IMR-90 (cell line): ENCODE measurements at regions not wholly inside any gene's neighbourhood (a gene's known extent, or its start where the extent isn't known, plus 50 kb on each side); places are given as distances from the start of the nearest gene placed in this dataset.
A peak's percentile ranks its signal among the peaks of the same experiment; 100 is the strongest.

Source experiments
- ATAC-seq: fragments of 200-7000 bp; cut with Tn5 transposase; 2 replicates; pipeline ENCODE4 v1.9.1; 2020; ENCODE audit warnings: low read depth, mild to moderate bottlenecking, moderate library complexity
- BruUV-seq: library from RNA; stranded (reverse); fragments of 400-500 nt; replicated peaks from 2 replicates; lab custom pipeline; 2021; lab: Mats Ljungman, UMichigan
- CTCF ChIA-PET: fragments of 300-600 bp; formaldehyde crosslinking; extraction: SDS; loops from one replicate; lab custom pipeline; 2021; ENCODE audit warnings: antibody characterized with exemption; lab: Yijun Ruan, JAX
- POLR2A ChIA-PET: fragments of 300-600 bp; sonication (Branson Sonifier 250); formaldehyde crosslinking; loops from one replicate; lab custom pipeline; 2022; ENCODE audit warnings: antibody characterized with exemption; ENCODE audit not compliant: unreplicated experiment; lab: Charles Lee
- DNase-seq: peaks from one replicate; pipeline ENCODE4 v3.0.0; 2013
- H2AFZ ChIP-seq: replicated peaks from 2 replicates; pipeline ENCODE3; 2013; ENCODE audit warnings: low read length, mild to moderate bottlenecking; ENCODE audit not compliant: poor library complexity
- H2AK5ac ChIP-seq: 2 replicates; pipeline ENCODE4 v1.6.1; 2013; ENCODE audit warnings: low read depth, low read length, inconsistent platforms
- H2AK9ac ChIP-seq: replicated peaks from 2 replicates; pipeline ENCODE3; 2013; ENCODE audit warnings: mild to moderate bottlenecking, low read depth, low read length, moderate library complexity; ENCODE audit not compliant: poor library complexity
- H2BK120ac ChIP-seq: 2 replicates; pipeline ENCODE4 v1.6.1; 2013; ENCODE audit warnings: low read depth, low read length, inconsistent platforms
- H2BK15ac ChIP-seq: 3 replicates; pipeline ENCODE4 v1.6.1; 2013; ENCODE audit warnings: low read depth, low read length, inconsistent platforms
- H2BK20ac ChIP-seq: 2 replicates; pipeline ENCODE4 v1.6.1; 2013; ENCODE audit warnings: low read depth, mild to moderate bottlenecking, inconsistent platforms, low read length, moderate library complexity
- H2BK5ac ChIP-seq: 2 replicates; pipeline ENCODE4 v1.6.1; 2013; ENCODE audit warnings: mild to moderate bottlenecking, low read depth, low read length, inconsistent platforms; ENCODE audit not compliant: poor library complexity, severe bottlenecking
- H3K14ac ChIP-seq: replicated peaks from 2 replicates; pipeline ENCODE4 v1.6.1; 2013; ENCODE audit warnings: low read depth, low read length, inconsistent platforms
- H3K18ac ChIP-seq: 2 replicates; pipeline ENCODE4 v1.6.1; 2013; ENCODE audit warnings: low read depth, low read length, control low read depth
- H3K23ac ChIP-seq: 2 replicates; pipeline ENCODE4 v1.6.1; 2013; ENCODE audit warnings: low read depth, low read length, inconsistent platforms
- H3K27ac ChIP-seq: 2 replicates; pipeline ENCODE4 v1.5.1; 2013; ENCODE audit warnings: mild to moderate bottlenecking, control low read depth, low read length; ENCODE audit not compliant: insufficient read depth
- H3K27me3 ChIP-seq: 2 replicates; pipeline ENCODE4 v1.6.1; 2013; ENCODE audit warnings: low read length; ENCODE audit not compliant: control insufficient read depth, insufficient read depth
- H3K36me3 ChIP-seq: 2 replicates; pipeline ENCODE4 v1.6.1; 2013; ENCODE audit warnings: low read length, mixed read lengths; ENCODE audit not compliant: control insufficient read depth, insufficient read depth
- H3K4ac ChIP-seq: 2 replicates; pipeline ENCODE4 v1.6.1; 2013; ENCODE audit warnings: low read depth, low read length, inconsistent platforms
- H3K4me1 ChIP-seq: 2 replicates; pipeline ENCODE4 v1.6.1; 2013; ENCODE audit warnings: low read length, mixed read lengths; ENCODE audit not compliant: control insufficient read depth, insufficient read depth
- H3K4me2 ChIP-seq: 2 replicates; pipeline ENCODE4 v1.6.1; 2013; ENCODE audit warnings: low read depth, mild to moderate bottlenecking, control low read depth, low read length, moderate library complexity
- H3K4me3 ChIP-seq: 2 replicates; pipeline ENCODE4 v1.5.1; 2013; ENCODE audit warnings: low read depth, mild to moderate bottlenecking, control low read depth, low read length, moderate library complexity; ENCODE audit not compliant: insufficient read depth
- H3K56ac ChIP-seq: 2 replicates; pipeline ENCODE4 v1.6.1; 2013; ENCODE audit warnings: low read length, inconsistent platforms; ENCODE audit not compliant: insufficient read depth; ENCODE audit errors: extremely low read depth
- H3K79me1 ChIP-seq, 2 experiments: 2 replicates each; pipeline ENCODE4 v1.6.1; 2013; ENCODE audit warnings: low read length in 2 of 2, inconsistent platforms in 1 of 2, low read depth in 1 of 2
- H3K9ac ChIP-seq: 2 replicates; pipeline ENCODE4 v1.6.1; 2013; ENCODE audit warnings: low read depth, low read length, control low read depth
- H3K9me1 ChIP-seq: 2 replicates; pipeline ENCODE4 v1.6.1; 2013; ENCODE audit warnings: low read length, inconsistent platforms; ENCODE audit not compliant: insufficient read depth
- H3K9me3 ChIP-seq: 2 replicates; pipeline ENCODE4 v1.6.1; 2013; ENCODE audit warnings: low read length; ENCODE audit not compliant: control insufficient read depth, insufficient read depth
- H4K20me1 ChIP-seq: 2 replicates; pipeline ENCODE4 v1.6.1; 2013; ENCODE audit warnings: low read length, inconsistent platforms; ENCODE audit not compliant: insufficient read depth
- H4K5ac ChIP-seq: 2 replicates; pipeline ENCODE4 v1.6.1; 2013; ENCODE audit warnings: mild to moderate bottlenecking, low read depth, low read length, control low read depth
- H4K8ac ChIP-seq, 2 experiments: 2 replicates each; pipeline ENCODE4 v1.6.1; 2013; ENCODE audit warnings: low read depth in 2 of 2, low read length in 2 of 2, control low read depth in 1 of 2, inconsistent platforms in 1 of 2
- H4K91ac ChIP-seq: 2 replicates; pipeline ENCODE4 v1.6.1; 2013; ENCODE audit warnings: low read depth, low read length, inconsistent platforms; ENCODE audit not compliant: insufficient read depth
- CEBPB ChIP-seq: IDR thresholded peaks from 2 replicates; pipeline ENCODE4 v1.6.1; 2012; ENCODE audit warnings: low read depth, low read length, improper control_type of control experiment
- CHD1 ChIP-seq: IDR thresholded peaks from 2 replicates; pipeline ENCODE4 v1.6.1; 2012; ENCODE audit warnings: low read depth, low read length, improper control_type of control experiment
- FOS ChIP-seq: fragments of 150-350 bp; IDR thresholded peaks from 2 replicates; pipeline ENCODE4 v1.6.1; 2016; ENCODE audit warnings: low read depth, low read length
- POLR2A ChIP-seq: IDR thresholded peaks from 2 replicates; pipeline ENCODE4 v1.6.1; 2012; ENCODE audit warnings: mild to moderate bottlenecking, low read depth, low read length
- SMC3 ChIP-seq: fragments of 150-350 bp; IDR thresholded peaks from 2 replicates; pipeline ENCODE4 v1.6.1; 2016; ENCODE audit warnings: low read depth, mild to moderate bottlenecking, antibody characterized with exemption, low read length, moderate library complexity
- WGBS, 2 experiments: methylation state at CpG; one replicate each; pipeline versions ENCODE4 v1.1.5 to v1.1.7; 2013; ENCODE audit warnings: missing lambda C conversion rate in 2 of 2; ENCODE audit not compliant: insufficient read length in 1 of 2; ENCODE audit errors: extremely low coverage in 2 of 2; 5-methylcytosine and 5-hydroxymethylcytosine counted together
- dilution Hi-C: fragments of 300-500 bp; cut with HindIII; formaldehyde crosslinking; loops from one replicate; pipeline ENCODE4 v1.14.3; 2018; ENCODE audit warnings: low sequenced_read_pairs; ENCODE audit not compliant: unreplicated experiment
- in situ Hi-C: fragments of 300-500 bp; cut with MboI; formaldehyde crosslinking; loops from 3 replicates; pipeline ENCODE4 v1.14.3; 2019; ENCODE audit warnings: low sequenced_read_pairs, inconsistent platforms, mixed read lengths
- intact Hi-C: fragments of 100-400 bp; cut with micrococcal nuclease; formaldehyde crosslinking; loops from 2 replicates; pipeline ENCODE4 v1.10.0; 2022
- TF ChIP-seq, protein P1 (sequence below): fragments of 150-350 bp; IDR thresholded peaks from 2 replicates; pipeline ENCODE4 v1.6.1; 2016; ENCODE audit warnings: low read depth, mild to moderate bottlenecking, low read length, moderate library complexity, borderline replicate concordance

DNA sequence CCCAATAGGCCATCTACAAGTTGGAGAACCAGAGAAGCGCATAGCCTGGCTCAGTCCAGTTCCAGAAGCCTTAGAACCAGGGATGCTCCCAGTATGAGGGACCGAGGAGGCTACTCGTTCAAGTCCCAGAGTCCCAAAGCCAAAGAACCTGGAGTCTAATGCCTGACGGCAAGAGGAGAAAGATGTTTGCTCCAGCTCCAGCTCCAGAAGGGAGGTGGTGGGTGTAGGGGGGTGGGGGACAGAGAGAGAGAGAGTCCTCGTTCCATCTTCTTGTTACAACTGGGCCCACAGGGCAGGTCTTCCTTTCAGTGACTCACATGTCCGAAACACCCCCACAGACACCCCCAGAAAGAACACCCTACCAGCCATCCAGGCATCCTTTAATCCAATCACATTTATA lies 63.9 kb downstream of the SEC61B start:
- Histone ChIP-seq H2BK15ac (no peak overlapping the region), H3K9ac (no peak overlapping the region), H2BK20ac (no peak overlapping the region), H3K27me3 (peaks cover 23% of the 10 kb centered on the region), H3K9me1 (no peaks in the 10 kb centered on the region), H2BK120ac (no peak overlapping the region), H3K9me3 (no peaks in the 10 kb centered on the region), H2AK5ac (no peak overlapping the region), H3K79me1 (no peaks in the 10 kb centered on the region), H3K4me2 (no peak overlapping the region), H3K56ac (no peak overlapping the region), H2AFZ (peak overlapping the region; percentile 14), H3K23ac (no peak overlapping the region), H4K91ac (no peak overlapping the region), H4K20me1 (no peaks in the 10 kb centered on the region), H4K8ac (no peak overlapping the region), H3K14ac (no peak overlapping the region), H3K4me1 (no peaks in the 10 kb centered on the region), H3K4ac (no peak overlapping the region), H2AK9ac (no peak overlapping the region), H3K4me3 (no peak overlapping the region), H3K18ac (no peak overlapping the region), H3K27ac (no peak overlapping the region), H3K36me3 (no peaks in the 10 kb centered on the region), H4K5ac (no peak overlapping the region), H2BK5ac (no peak overlapping the region)
- in situ Hi-C loops (no loop called here), dilution Hi-C loops (no loop called here), intact Hi-C loops (no loop called here)
- WGBS, 2 experiments: 83% methylated on average over 1 of the region's 6 CpGs; no CpG with 5 or more reads in 1 of the 2 experiments
- POLR2A ChIA-PET: no interaction called here
- TF ChIP-seq CEBPB: no peak
- TF ChIP-seq SMC3: no peak
- TF ChIP-seq FOS: no peak
- TF ChIP-seq, protein P1, sequence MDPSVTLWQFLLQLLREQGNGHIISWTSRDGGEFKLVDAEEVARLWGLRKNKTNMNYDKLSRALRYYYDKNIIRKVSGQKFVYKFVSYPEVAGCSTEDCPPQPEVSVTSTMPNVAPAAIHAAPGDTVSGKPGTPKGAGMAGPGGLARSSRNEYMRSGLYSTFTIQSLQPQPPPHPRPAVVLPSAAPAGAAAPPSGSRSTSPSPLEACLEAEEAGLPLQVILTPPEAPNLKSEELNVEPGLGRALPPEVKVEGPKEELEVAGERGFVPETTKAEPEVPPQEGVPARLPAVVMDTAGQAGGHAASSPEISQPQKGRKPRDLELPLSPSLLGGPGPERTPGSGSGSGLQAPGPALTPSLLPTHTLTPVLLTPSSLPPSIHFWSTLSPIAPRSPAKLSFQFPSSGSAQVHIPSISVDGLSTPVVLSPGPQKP: no peak
- TF ChIP-seq CHD1: no peak
- no peak for TF ChIP-seq POLR2A
- no peak for ATAC-seq
- CTCF ChIA-PET: no interaction called here
- no TSS peak for BruUV-seq
- DNase-seq: no peak
